IMR-90 (cell line): ENCODE measurements at regions not wholly inside any gene's neighbourhood (a gene's known extent, or its start where the extent isn't known, plus 50 kb on each side); places are given as distances from the start of the nearest gene placed in this dataset.
"Not testable (repeated sequence)": the region's sequence is repeated elsewhere in the genome, so short reads cannot be mapped to it uniquely, and the experiment has no call there.

Experiments used
- ATAC-seq: fragments of 200-7000 bp; cut with Tn5 transposase; 2 replicates; pipeline ENCODE4 v1.9.1; 2020; ENCODE audit warnings: low read depth, mild to moderate bottlenecking, moderate library complexity
- BruUV-seq: library from RNA; stranded (reverse); fragments of 400-500 nt; replicated peaks from 2 replicates; lab custom pipeline; 2021; lab: Mats Ljungman, UMichigan
- CTCF ChIA-PET: fragments of 300-600 bp; formaldehyde crosslinking; extraction: SDS; loops from one replicate; lab custom pipeline; 2021; ENCODE audit warnings: antibody characterized with exemption; lab: Yijun Ruan, JAX
- POLR2A ChIA-PET: fragments of 300-600 bp; sonication (Branson Sonifier 250); formaldehyde crosslinking; loops from one replicate; lab custom pipeline; 2022; ENCODE audit warnings: antibody characterized with exemption; ENCODE audit not compliant: unreplicated experiment; lab: Charles Lee
- DNase-seq: peaks from one replicate; pipeline ENCODE4 v3.0.0; 2013
- H2AFZ ChIP-seq: replicated peaks from 2 replicates; pipeline ENCODE3; 2013; ENCODE audit warnings: low read length, mild to moderate bottlenecking; ENCODE audit not compliant: poor library complexity
- H2AK5ac ChIP-seq: 2 replicates; pipeline ENCODE4 v1.6.1; 2013; ENCODE audit warnings: low read depth, low read length, inconsistent platforms
- H2AK9ac ChIP-seq: replicated peaks from 2 replicates; pipeline ENCODE3; 2013; ENCODE audit warnings: mild to moderate bottlenecking, low read depth, low read length, moderate library complexity; ENCODE audit not compliant: poor library complexity
- H2BK120ac ChIP-seq: 2 replicates; pipeline ENCODE4 v1.6.1; 2013; ENCODE audit warnings: low read depth, low read length, inconsistent platforms
- H2BK15ac ChIP-seq: 3 replicates; pipeline ENCODE4 v1.6.1; 2013; ENCODE audit warnings: low read depth, low read length, inconsistent platforms
- H2BK20ac ChIP-seq: 2 replicates; pipeline ENCODE4 v1.6.1; 2013; ENCODE audit warnings: low read depth, mild to moderate bottlenecking, inconsistent platforms, low read length, moderate library complexity
- H2BK5ac ChIP-seq: 2 replicates; pipeline ENCODE4 v1.6.1; 2013; ENCODE audit warnings: mild to moderate bottlenecking, low read depth, low read length, inconsistent platforms; ENCODE audit not compliant: poor library complexity, severe bottlenecking
- H3K14ac ChIP-seq: replicated peaks from 2 replicates; pipeline ENCODE4 v1.6.1; 2013; ENCODE audit warnings: low read depth, low read length, inconsistent platforms
- H3K18ac ChIP-seq: 2 replicates; pipeline ENCODE4 v1.6.1; 2013; ENCODE audit warnings: low read depth, low read length, control low read depth
- H3K23ac ChIP-seq: 2 replicates; pipeline ENCODE4 v1.6.1; 2013; ENCODE audit warnings: low read depth, low read length, inconsistent platforms
- H3K27ac ChIP-seq: 2 replicates; pipeline ENCODE4 v1.5.1; 2013; ENCODE audit warnings: mild to moderate bottlenecking, control low read depth, low read length; ENCODE audit not compliant: insufficient read depth
- H3K27me3 ChIP-seq: 2 replicates; pipeline ENCODE4 v1.6.1; 2013; ENCODE audit warnings: low read length; ENCODE audit not compliant: control insufficient read depth, insufficient read depth
- H3K36me3 ChIP-seq: 2 replicates; pipeline ENCODE4 v1.6.1; 2013; ENCODE audit warnings: low read length, mixed read lengths; ENCODE audit not compliant: control insufficient read depth, insufficient read depth
- H3K4ac ChIP-seq: 2 replicates; pipeline ENCODE4 v1.6.1; 2013; ENCODE audit warnings: low read depth, low read length, inconsistent platforms
- H3K4me1 ChIP-seq: 2 replicates; pipeline ENCODE4 v1.6.1; 2013; ENCODE audit warnings: low read length, mixed read lengths; ENCODE audit not compliant: control insufficient read depth, insufficient read depth
- H3K4me2 ChIP-seq: 2 replicates; pipeline ENCODE4 v1.6.1; 2013; ENCODE audit warnings: low read depth, mild to moderate bottlenecking, control low read depth, low read length, moderate library complexity
- H3K4me3 ChIP-seq: 2 replicates; pipeline ENCODE4 v1.5.1; 2013; ENCODE audit warnings: low read depth, mild to moderate bottlenecking, control low read depth, low read length, moderate library complexity; ENCODE audit not compliant: insufficient read depth
- H3K56ac ChIP-seq: 2 replicates; pipeline ENCODE4 v1.6.1; 2013; ENCODE audit warnings: low read length, inconsistent platforms; ENCODE audit not compliant: insufficient read depth; ENCODE audit errors: extremely low read depth
- H3K79me1 ChIP-seq, 2 experiments: 2 replicates each; pipeline ENCODE4 v1.6.1; 2013; ENCODE audit warnings: low read length in 2 of 2, inconsistent platforms in 1 of 2, low read depth in 1 of 2
- H3K9ac ChIP-seq: 2 replicates; pipeline ENCODE4 v1.6.1; 2013; ENCODE audit warnings: low read depth, low read length, control low read depth
- H3K9me1 ChIP-seq: 2 replicates; pipeline ENCODE4 v1.6.1; 2013; ENCODE audit warnings: low read length, inconsistent platforms; ENCODE audit not compliant: insufficient read depth
- H3K9me3 ChIP-seq: 2 replicates; pipeline ENCODE4 v1.6.1; 2013; ENCODE audit warnings: low read length; ENCODE audit not compliant: control insufficient read depth, insufficient read depth
- H4K20me1 ChIP-seq: 2 replicates; pipeline ENCODE4 v1.6.1; 2013; ENCODE audit warnings: low read length, inconsistent platforms; ENCODE audit not compliant: insufficient read depth
- H4K5ac ChIP-seq: 2 replicates; pipeline ENCODE4 v1.6.1; 2013; ENCODE audit warnings: mild to moderate bottlenecking, low read depth, low read length, control low read depth
- H4K8ac ChIP-seq, 2 experiments: 2 replicates each; pipeline ENCODE4 v1.6.1; 2013; ENCODE audit warnings: low read depth in 2 of 2, low read length in 2 of 2, control low read depth in 1 of 2, inconsistent platforms in 1 of 2
- H4K91ac ChIP-seq: 2 replicates; pipeline ENCODE4 v1.6.1; 2013; ENCODE audit warnings: low read depth, low read length, inconsistent platforms; ENCODE audit not compliant: insufficient read depth
- WGBS, 2 experiments: methylation state at CpG; one replicate each; pipeline versions ENCODE4 v1.1.5 to v1.1.7; 2013; ENCODE audit warnings: missing lambda C conversion rate in 2 of 2; ENCODE audit not compliant: insufficient read length in 1 of 2; ENCODE audit errors: extremely low coverage in 2 of 2; 5-methylcytosine and 5-hydroxymethylcytosine counted together
- dilution Hi-C: fragments of 300-500 bp; cut with HindIII; formaldehyde crosslinking; loops from one replicate; pipeline ENCODE4 v1.14.3; 2018; ENCODE audit warnings: low sequenced_read_pairs; ENCODE audit not compliant: unreplicated experiment
- in situ Hi-C: fragments of 300-500 bp; cut with MboI; formaldehyde crosslinking; loops from 3 replicates; pipeline ENCODE4 v1.14.3; 2019; ENCODE audit warnings: low sequenced_read_pairs, inconsistent platforms, mixed read lengths
- intact Hi-C: fragments of 100-400 bp; cut with micrococcal nuclease; formaldehyde crosslinking; loops from 2 replicates; pipeline ENCODE4 v1.10.0; 2022

DNA sequence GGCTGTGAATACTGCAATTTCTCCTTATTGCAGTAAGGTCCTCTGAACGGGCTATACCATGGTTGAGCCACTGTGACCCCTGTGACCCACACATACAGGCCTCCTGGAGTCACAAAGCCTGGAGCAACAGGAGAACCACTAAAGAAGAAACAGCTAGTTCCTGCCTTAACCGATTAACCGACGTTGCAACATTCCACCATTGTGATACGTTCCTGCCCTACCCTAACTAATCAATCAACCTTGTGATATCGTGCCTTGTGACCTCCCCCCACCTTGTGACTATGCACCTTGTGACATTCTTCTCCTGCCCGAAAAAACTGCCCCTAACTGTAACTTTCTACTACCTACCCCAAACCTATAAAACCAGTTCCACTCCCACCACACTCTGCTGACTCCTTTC is 301.5 kb upstream of the MAGEB16 start:
- H3K36me3 ChIP-seq, dilution Hi-C loops, H2BK15ac ChIP-seq: not testable (repeated sequence)

DNA sequence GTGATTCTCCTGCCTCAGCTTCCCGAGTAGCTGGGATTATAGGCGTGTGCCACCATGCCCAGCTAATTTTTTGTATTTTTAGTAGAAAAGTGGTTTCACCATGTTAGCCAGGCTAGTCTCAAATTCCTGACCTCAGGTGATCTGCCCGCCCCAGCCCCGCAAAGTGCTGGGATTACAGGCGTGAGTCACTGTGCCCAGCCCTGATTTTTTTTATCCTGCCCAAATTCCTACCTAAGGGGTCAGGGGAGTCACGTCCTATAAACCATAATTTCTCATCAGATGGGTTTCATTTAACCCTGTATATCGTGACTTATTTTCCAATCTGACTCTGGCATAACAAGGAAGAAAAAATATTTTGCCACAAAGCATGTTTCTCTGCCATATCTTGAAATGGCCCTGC is 300.7 kb upstream of the MAGEB16 start:
- H3K9ac ChIP-seq, BruUV-seq, CTCF ChIA-PET, H3K4me3 ChIP-seq, H4K20me1 ChIP-seq, in situ Hi-C loops, POLR2A ChIA-PET, H2BK20ac ChIP-seq, H2AK5ac ChIP-seq, H2BK120ac ChIP-seq, H3K18ac ChIP-seq, H4K8ac ChIP-seq, H3K56ac ChIP-seq, intact Hi-C loops, H3K27ac ChIP-seq, H3K23ac ChIP-seq, H2AFZ ChIP-seq, H2BK5ac ChIP-seq, H3K4ac ChIP-seq, H3K9me1 ChIP-seq, dilution Hi-C loops, ATAC-seq, H3K36me3 ChIP-seq, H3K4me1 ChIP-seq, H3K14ac ChIP-seq, H3K79me1 ChIP-seq, H3K9me3 ChIP-seq, H2AK9ac ChIP-seq, DNase-seq, H2BK15ac ChIP-seq, H3K27me3 ChIP-seq, H4K91ac ChIP-seq, H4K5ac ChIP-seq, H3K4me2 ChIP-seq: not testable (repeated sequence)
- no CpG with 5 or more reads among the region's 7 CpGs for WGBS, 2 experiments

More for the DNA sequence above, 301.5 kb upstream of the MAGEB16 start:
- H3K9ac ChIP-seq, DNase-seq, H4K8ac ChIP-seq, H3K9me1 ChIP-seq, H3K56ac ChIP-seq, H2BK20ac ChIP-seq, in situ Hi-C loops, H3K14ac ChIP-seq, POLR2A ChIA-PET, H3K4me1 ChIP-seq, BruUV-seq, H3K4me2 ChIP-seq, H4K5ac ChIP-seq, H2AK5ac ChIP-seq, H4K20me1 ChIP-seq, ATAC-seq, H3K27ac ChIP-seq, H3K4ac ChIP-seq, H2AFZ ChIP-seq, H2BK5ac ChIP-seq, H3K23ac ChIP-seq, H2AK9ac ChIP-seq, H3K18ac ChIP-seq, H4K91ac ChIP-seq, H3K79me1 ChIP-seq, H2BK120ac ChIP-seq, intact Hi-C loops, H3K27me3 ChIP-seq, H3K4me3 ChIP-seq, H3K9me3 ChIP-seq, CTCF ChIA-PET: not testable (repeated sequence)
- WGBS, 2 experiments: 33% methylated on average over 4 of the region's 7 CpGs; no CpG with 5 or more reads in 1 of the 2 experiments
